ENCODE measurements at regions not wholly inside any gene's neighbourhood (a gene's known extent, or its start where the extent isn't known, plus 50 kb on each side); places are given as distances from the start of the nearest gene placed in this dataset.

DNA sequence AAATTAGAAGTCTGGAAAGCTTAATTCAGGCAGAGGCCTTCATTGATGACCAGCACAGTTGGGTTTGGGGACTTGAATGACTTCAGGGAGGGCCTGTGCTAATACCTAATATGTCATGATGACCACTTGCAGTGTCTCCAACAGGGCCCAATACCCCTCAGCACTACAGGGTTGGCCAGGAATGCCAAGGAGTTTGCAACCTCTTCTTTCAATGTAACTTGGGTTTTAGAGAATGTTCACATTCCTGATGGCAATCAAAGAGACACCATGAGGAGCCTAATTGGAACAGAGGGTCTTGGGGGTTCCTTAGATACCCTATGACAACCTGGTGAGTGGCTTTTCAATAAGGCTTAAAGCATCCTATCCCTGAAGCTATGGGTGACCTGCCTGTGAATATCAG lies 52.4 kb upstream of the ST8SIA3 start:
- TF ChIP-seq EZH2 (IDR thresholded peaks at IDR 0.05; ENCODE audit: insufficient read depth, poor library complexity, severe bottlenecking) (no peak), EZH2phosphoT487 (IDR thresholded peaks at IDR 0.05; ENCODE audit: insufficient read depth, low read depth) (no peak)

All from GM23248 (cell line).